Parathyroid adenoma (tissue), 2 donors: ENCODE measurements at regions not wholly inside any gene's neighbourhood (a gene's known extent, or its start where the extent isn't known, plus 50 kb on each side); places are given as distances from the start of the nearest gene placed in this dataset.

Experiments used
- H2AFZ ChIP-seq: fragments of 300-600 bp; sonication (generic); one replicate; pipeline ENCODE4 v1.7.0; 2017; ENCODE audit warnings: antibody characterized with exemption, mild to moderate bottlenecking
- H3K27ac ChIP-seq: fragments of 300-600 bp; sonication (generic); one replicate; pipeline ENCODE4 v1.7.0; 2017
- H3K27me3 ChIP-seq: fragments of 300-600 bp; sonication (generic); one replicate; pipeline ENCODE4 v1.7.0; 2017; ENCODE audit warnings: low read length; ENCODE audit not compliant: control insufficient read depth, insufficient read depth
- H3K36me3 ChIP-seq: fragments of 300-600 bp; sonication (generic); one replicate; pipeline ENCODE4 v1.7.0; 2017; ENCODE audit warnings: low read length; ENCODE audit not compliant: control insufficient read depth, insufficient read depth
- H3K4me1 ChIP-seq: fragments of 300-600 bp; sonication (generic); one replicate; pipeline ENCODE4 v1.7.0; 2017; ENCODE audit warnings: control low read depth
- H3K4me2 ChIP-seq: fragments of 300-600 bp; sonication (generic); one replicate; pipeline ENCODE4 v1.7.0; 2017; ENCODE audit warnings: low read length
- H3K4me3 ChIP-seq: fragments of 300-600 bp; sonication (generic); one replicate; pipeline ENCODE4 v1.7.0; 2017; ENCODE audit warnings: low read depth, low read length
- H3K79me2 ChIP-seq: fragments of 300-600 bp; sonication (generic); one replicate; pipeline ENCODE4 v1.7.0; 2017; ENCODE audit warnings: control low read depth
- H3K9ac ChIP-seq: fragments of 300-600 bp; sonication (generic); one replicate; pipeline ENCODE4 v1.7.0; 2017; ENCODE audit warnings: mild to moderate bottlenecking
- H3K9me3 ChIP-seq: fragments of 300-600 bp; sonication (generic); one replicate; pipeline ENCODE4 v1.7.0; 2017; ENCODE audit warnings: low read length; ENCODE audit not compliant: control insufficient read depth
- TF ChIP-seq, protein P1 (sequence below): fragments of 300-600 bp; sonication (generic); IDR thresholded peaks from one replicate; pipeline ENCODE4 v1.7.0; 2017; ENCODE audit warnings: antibody characterized with exemption, mild to moderate bottlenecking
- donor health status: primary hyperparathyroidism.

- no peaks in the 10 kb centered on the region for H3K9me3 ChIP-seq
- H3K79me2 ChIP-seq = no peaks in the 10 kb centered on the region
- no peak overlapping the region for H3K4me2 ChIP-seq
- no peak overlapping the region for H2AFZ ChIP-seq
- H3K27ac ChIP-seq = no peak overlapping the region
- H3K36me3 ChIP-seq = no peaks in the 10 kb centered on the region
- TF ChIP-seq, protein P1, sequence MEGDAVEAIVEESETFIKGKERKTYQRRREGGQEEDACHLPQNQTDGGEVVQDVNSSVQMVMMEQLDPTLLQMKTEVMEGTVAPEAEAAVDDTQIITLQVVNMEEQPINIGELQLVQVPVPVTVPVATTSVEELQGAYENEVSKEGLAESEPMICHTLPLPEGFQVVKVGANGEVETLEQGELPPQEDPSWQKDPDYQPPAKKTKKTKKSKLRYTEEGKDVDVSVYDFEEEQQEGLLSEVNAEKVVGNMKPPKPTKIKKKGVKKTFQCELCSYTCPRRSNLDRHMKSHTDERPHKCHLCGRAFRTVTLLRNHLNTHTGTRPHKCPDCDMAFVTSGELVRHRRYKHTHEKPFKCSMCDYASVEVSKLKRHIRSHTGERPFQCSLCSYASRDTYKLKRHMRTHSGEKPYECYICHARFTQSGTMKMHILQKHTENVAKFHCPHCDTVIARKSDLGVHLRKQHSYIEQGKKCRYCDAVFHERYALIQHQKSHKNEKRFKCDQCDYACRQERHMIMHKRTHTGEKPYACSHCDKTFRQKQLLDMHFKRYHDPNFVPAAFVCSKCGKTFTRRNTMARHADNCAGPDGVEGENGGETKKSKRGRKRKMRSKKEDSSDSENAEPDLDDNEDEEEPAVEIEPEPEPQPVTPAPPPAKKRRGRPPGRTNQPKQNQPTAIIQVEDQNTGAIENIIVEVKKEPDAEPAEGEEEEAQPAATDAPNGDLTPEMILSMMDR = no peak
- no peak overlapping the region for H3K4me3 ChIP-seq
- no peaks in the 10 kb centered on the region for H3K27me3 ChIP-seq
- no peaks in the 10 kb centered on the region for H3K4me1 ChIP-seq
- no peak overlapping the region for H3K9ac ChIP-seq
Observed at GRCh38 chr17:12549499-12550041, 116.1 kb upstream of the MYOCD start.

DNA sequence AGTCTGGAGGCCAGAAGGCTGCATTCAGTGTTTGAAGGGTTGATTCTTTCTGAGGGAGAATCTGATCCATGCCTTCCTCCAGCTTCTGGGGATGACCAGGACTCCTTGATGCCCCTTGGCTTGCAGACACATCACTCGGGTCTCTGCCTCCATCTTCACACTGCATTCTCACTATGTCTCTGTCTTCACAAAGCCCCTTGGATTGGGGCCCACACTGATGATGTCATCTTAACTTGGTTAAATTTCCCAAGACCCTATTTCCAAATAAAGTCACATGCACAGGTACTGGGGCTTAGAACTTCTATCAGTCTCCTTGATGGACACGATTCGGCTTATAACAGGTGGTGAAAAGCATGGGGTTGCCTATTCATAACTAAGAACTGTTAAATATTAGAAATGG lies 112.1 kb upstream of the MYOCD start:
- H2AFZ ChIP-seq = no peak overlapping the region
- H3K36me3 ChIP-seq = no peaks in the 10 kb centered on the region
- H3K9me3 ChIP-seq = no peaks in the 10 kb centered on the region
- H3K4me2 ChIP-seq = no peak overlapping the region
- no peak overlapping the region for H3K9ac ChIP-seq
- TF ChIP-seq, protein P1 = no peak
- H3K4me1 ChIP-seq = no peaks in the 10 kb centered on the region
- H3K4me3 ChIP-seq = no peak overlapping the region
- H3K27ac ChIP-seq = no peak overlapping the region
- H3K79me2 ChIP-seq = no peaks in the 10 kb centered on the region
- H3K27me3 ChIP-seq = no peaks in the 10 kb centered on the region

- Histone ChIP-seq H3K36me3 (no peaks in the 10 kb centered on the region), H3K9ac (no peak overlapping the region), H3K4me1 (no peaks in the 10 kb centered on the region), H3K27me3 (no peaks in the 10 kb centered on the region), H3K79me2 (no peaks in the 10 kb centered on the region), H3K27ac (no peak overlapping the region), H2AFZ (no peak overlapping the region), H3K4me2 (no peak overlapping the region), H3K4me3 (no peak overlapping the region), H3K9me3 (no peaks in the 10 kb centered on the region)
- TF ChIP-seq, protein P1 = no peak
Observed at GRCh38 chr17:12554251-12554650, 111.4 kb upstream of the MYOCD start.

DNA sequence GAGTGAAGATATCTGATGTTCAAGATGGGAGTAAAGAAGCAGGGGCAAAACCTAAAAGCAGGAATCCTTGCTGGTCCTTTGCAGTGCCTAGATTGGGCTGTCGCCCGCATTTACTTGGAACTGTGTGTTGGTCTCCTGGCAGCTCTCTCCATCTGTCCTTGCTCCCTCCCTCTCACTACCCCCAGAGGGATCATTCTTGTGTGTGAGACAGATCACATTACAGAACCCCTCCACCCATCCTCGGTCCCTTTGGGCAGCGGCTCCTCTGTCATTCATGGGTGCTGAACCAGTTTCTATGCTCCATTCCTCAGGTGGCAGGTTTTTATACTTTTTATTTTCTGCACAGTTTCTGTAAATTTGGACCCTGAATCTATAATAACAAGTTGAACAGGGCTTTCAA lies 99.4 kb upstream of the MYOCD start:
- H3K9me3 ChIP-seq = no peaks in the 10 kb centered on the region
- TF ChIP-seq, protein P1 = no peak
- no peak overlapping the region for H3K4me2 ChIP-seq
- H3K27ac ChIP-seq = no peak overlapping the region
- H3K4me3 ChIP-seq = no peak overlapping the region
- H3K79me2 ChIP-seq = no peaks in the 10 kb centered on the region
- no peaks in the 10 kb centered on the region for H3K4me1 ChIP-seq
- H3K27me3 ChIP-seq = no peaks in the 10 kb centered on the region
- no peak overlapping the region for H3K9ac ChIP-seq
- H3K36me3 ChIP-seq = no peaks in the 10 kb centered on the region
- no peak overlapping the region for H2AFZ ChIP-seq
